Skin epidermis (tissue), 12 donors: ENCODE measurements at regions not wholly inside any gene's neighbourhood (a gene's known extent, or its start where the extent isn't known, plus 50 kb on each side); places are given as distances from the start of the nearest gene placed in this dataset.

Source experiments
- H3K27ac ChIP-seq, 21 experiments: fragments of 200-600 bp; sonication (generic) in 11 of 21; one replicate each; pipeline ENCODE4 v1.5.0; 2020; ENCODE audit warnings: mild to moderate bottlenecking in 3 of 21, inconsistent platforms in 2 of 21, moderate library complexity in 2 of 21
- H3K4me3 ChIP-seq, 7 experiments: fragments of 200-600 bp; sonication (generic) in 2 of 7; one replicate each; pipeline ENCODE4 v1.5.0; 2020; ENCODE audit warnings: inconsistent platforms in 2 of 7, mild to moderate bottlenecking in 2 of 7, moderate library complexity in 1 of 7

DNA sequence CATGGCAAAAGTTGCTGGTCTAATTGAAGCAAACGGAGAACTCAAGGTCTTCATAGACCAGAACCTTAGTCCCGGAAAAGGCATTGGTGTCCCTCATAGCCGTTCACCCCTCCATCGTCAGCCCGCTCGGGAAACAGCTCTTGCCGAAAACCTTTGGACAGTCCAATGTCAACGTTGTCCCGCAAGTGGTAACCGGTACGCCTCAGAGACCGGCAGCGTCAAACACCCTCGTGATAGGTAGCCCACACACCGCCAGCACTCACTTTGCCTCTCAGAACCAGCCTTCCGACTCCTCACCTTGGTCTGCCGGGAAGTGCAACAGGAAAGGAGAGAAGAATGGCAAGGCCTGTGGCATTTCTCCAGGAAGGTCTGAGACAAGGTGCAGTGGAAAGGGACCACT, 351.3 kb upstream of the CAMK1G start:
- H3K4me3 ChIP-seq = no peak overlapping the region
- no peak overlapping the region for H3K27ac ChIP-seq

DNA sequence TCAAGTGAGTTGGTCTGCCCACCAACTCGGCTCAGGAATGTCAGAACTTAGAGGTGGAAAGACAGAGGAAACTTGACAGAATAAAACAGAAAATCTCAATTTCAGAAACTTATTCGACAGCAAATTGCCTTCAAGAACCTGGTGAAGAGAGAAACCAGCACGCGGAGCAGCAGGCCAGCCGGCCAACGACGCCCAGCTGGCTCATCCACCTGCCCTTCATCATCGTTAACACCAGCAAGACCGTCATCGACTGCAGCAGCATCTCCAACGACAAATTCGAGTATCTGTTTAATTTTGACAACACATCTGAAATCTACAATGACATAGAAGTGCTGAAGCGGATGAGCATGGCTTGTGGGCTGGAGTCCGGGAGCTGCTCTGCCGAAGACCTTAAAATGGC, 350.8 kb upstream of the CAMK1G start:
- H3K4me3 ChIP-seq = no peak overlapping the region

DNA sequence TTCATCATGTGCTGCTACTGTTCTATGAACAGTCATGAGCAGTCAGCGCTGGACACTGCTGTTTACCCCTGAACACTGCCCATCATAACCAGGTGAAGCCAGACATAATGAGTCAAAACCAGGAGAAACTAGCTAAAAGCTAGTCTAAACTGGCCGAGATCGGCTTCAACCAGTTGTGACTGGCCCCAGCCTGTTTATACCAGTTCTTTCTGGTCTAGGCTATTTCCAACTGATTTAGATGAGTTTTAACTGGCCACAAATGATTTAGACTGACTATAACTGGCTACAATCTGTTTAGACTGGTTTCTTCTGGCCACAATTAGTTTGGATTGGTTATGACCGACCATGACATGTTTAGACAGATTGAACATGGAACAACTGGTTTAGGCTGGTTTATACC, 348.3 kb upstream of the CAMK1G start:
- Histone ChIP-seq H3K4me3 (no peak overlapping the region), H3K27ac (no peak overlapping the region)

More for the DNA sequence above, 350.8 kb upstream of the CAMK1G start:
- no peak overlapping the region for H3K27ac ChIP-seq

DNA sequence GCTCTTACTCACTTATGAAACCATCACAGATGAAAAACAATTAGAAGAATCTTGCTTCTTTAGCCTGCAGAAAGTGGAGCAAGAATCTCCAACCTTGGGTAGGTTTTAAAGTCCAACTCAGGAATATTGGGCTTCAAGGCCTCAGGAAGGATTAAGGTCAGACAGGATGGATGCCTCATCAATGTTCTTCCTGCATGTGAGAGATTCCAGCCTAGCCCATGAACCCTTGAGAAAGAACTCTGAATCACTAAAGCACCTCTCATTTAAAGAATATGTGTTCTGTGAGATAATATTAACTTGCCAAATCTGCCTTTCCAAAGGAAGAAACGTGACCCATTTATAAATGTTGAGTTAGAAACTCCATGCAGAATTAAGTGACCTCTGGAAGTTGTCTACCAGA, 345.2 kb upstream of the CAMK1G start:
- Histone ChIP-seq H3K4me3 (no peak overlapping the region), H3K27ac (no peak overlapping the region)

DNA sequence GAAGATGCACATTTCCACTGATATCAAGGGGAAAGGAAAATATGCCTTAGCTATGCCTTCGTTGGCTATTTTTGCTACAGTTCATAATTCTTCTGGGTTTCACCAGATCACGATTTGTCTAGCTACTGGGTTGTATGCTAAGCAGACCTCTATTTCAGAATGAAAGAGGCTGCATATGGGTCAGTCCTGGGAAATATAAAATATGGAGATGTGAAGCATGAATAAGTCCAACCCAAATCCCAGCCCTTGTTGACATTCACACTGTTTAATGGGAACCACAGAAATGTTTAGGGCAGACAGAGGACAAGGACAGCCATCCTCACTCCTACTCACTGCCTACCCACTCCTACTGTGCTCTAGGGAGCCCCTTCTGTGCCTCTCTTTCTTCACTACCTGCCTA, 343.2 kb upstream of the CAMK1G start:
- Histone ChIP-seq H3K4me3 (no peak overlapping the region), H3K27ac (no peak overlapping the region)

DNA sequence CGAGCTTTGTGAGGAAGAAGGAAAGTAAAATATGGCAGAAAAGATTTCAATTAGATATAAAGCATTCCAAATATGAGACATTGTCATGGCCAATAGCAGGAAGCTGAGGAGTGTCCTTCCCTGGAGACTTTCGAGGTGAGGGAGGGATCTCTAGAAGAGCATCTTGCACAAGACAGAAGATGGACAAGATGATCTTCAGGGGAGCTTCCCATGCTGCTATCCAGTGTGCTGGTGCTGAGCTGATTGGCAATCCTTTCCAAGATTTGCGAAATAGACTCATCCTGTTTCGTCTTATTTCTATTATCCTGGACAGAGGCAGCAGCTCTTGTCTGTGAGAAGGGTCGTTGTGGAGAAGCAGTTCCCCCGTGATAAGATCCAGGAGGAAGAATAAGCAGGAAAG, 342.0 kb upstream of the CAMK1G start:
- no peak overlapping the region for H3K27ac ChIP-seq
- H3K4me3 ChIP-seq = no peak overlapping the region

DNA sequence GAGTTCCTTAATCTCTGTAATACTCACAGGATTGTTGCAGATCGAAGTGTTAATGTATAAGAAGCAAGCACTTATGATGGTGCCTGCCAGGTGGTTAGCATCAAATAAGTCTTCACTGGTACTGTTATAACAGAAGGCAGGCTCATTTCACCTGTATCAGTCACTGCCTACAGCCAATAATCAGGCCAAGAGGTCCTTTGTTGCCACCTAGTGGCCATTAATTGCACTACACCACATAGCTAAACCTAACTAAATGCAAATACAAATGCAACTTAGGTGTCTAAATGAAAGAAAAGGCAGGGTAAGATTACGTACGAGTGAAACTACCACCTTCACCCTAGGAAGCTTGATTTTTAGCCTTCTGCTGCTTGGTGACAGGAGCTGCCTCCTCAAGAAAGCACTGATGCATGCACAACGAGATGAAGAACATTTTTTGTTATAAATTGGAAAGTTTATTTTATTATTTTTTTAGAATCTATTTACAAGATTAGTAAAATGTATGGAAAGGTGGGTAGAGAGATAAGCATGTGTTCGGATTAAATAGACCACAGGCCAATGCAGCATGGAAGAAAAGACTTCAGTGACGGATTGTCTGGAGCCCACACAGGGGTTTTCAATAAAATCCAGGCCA, 334.8 kb upstream of the CAMK1G start:
- no peak overlapping the region for H3K4me3 ChIP-seq
- no peak overlapping the region for H3K27ac ChIP-seq

DNA sequence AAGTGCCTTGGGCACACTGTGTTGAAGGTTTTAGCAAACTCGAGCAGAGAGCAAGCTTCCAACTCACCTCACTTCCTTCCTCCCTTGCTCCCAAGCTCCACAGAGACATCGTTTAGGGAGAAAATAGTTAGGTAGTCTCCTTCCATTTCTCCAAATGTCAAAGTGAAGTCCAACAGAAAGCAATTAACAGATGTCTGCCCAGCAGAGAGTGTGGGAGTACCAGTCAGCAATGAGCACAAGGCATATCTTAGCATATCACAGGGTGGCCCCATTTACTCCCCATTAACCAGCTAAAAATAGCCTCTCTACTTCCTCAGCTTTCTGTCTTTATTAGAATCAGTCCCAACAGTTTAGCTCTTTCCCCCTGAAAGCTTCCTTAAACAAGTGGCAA, 334.2 kb upstream of the CAMK1G start:
- no peak overlapping the region for H3K4me3 ChIP-seq
- no peak overlapping the region for H3K27ac ChIP-seq

DNA sequence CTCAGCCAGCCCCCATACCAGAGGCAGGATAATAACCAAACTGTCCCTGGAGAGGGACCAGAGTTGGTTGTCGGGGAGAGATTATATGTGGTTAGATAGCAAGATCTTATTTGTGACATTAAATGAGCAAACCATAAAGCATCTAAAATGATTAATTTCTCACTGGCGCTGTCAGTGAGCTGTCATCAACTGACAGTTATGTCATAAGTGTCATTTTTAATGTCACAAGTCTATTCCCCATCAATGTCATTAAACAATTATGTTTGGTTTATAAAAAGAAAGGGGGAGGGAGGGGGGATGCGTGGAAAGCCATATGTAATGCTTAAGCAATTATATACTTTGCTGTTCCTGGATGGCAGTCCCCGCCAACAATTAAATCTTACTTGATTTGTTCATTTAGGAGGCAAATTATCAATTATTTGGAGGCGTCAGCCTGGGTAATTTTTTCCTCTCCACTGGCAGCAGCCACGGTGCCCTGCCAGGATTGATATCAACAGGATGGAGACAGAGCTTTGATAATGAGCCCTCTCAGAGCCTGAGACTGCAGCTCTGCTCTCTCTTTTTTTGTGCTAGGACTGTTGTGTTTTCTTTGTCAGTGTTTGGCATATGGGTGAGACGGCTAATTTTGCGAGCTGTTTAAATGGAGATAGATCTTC, 333.6 kb upstream of the CAMK1G start:
- H3K27ac ChIP-seq = no peak overlapping the region

DNA sequence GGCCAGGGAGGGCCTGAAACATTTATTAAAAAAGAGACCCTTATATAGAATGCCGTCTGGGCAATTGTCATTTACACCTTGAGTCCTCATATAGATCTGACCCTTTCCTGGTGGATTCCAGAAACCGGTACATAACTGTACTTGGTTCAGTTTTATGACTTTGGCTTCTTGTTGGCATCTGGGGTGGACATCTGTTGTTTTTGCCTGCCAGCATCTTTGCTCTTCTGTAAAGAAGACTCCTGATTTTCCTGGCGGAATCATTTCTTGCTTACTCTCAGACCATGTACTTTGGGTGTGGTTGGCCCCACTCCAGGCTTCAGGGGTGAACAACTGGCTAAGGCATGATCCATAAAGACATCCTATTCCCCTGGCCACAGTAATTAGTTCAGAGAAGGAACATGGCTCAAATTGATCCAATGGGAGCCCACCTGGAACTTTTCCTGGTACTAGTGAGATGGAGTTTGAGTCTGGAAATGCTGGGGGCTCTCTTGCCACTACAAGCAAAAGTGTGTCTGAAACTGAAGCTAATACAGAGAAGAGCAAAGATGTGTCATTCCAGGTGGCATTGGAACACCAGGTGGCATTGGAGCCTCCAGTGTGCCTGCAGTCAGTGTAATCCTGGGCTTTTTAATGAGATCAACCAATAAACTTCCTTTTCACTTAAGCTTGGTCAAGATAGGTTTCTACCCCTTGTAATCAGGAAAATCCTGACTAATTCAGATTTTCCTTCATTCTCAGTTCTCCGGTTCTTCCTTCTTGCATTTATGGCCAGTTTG, 332.5 kb upstream of the CAMK1G start:
- no peak overlapping the region for H3K27ac ChIP-seq
- no peak overlapping the region for H3K4me3 ChIP-seq

More for the DNA sequence above, 333.6 kb upstream of the CAMK1G start:
- H3K4me3 ChIP-seq = no peak overlapping the region

DNA sequence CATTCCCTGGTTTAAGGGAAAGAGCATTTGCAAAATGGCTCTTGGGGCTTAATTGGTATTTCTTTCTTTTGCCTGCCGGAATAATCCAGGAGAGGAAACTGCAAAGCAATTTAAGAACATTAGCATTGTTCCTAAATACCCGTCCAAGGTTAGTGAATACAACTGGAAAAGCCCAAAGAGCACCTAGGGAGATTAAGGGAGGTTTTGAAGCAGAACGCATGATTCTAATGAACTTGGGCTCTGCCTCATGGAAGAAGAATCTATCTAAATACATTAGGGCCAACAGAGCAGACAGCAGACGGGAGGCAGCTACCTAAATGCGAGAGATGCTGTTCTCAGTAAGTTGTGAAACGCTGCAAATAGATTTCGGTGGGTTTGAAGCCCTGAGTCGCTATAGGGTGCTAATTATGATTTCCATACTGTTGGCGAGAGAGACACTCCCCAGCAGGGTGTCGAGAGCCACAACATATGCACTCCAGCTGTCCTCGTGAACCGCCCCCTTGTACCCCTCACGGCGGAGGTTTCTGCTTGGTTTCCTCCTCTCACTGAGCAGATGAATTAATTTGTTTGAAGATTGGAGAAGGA, 326.7 kb upstream of the CAMK1G start:
- no peak overlapping the region for H3K4me3 ChIP-seq
- H3K27ac ChIP-seq = no peak overlapping the region

DNA sequence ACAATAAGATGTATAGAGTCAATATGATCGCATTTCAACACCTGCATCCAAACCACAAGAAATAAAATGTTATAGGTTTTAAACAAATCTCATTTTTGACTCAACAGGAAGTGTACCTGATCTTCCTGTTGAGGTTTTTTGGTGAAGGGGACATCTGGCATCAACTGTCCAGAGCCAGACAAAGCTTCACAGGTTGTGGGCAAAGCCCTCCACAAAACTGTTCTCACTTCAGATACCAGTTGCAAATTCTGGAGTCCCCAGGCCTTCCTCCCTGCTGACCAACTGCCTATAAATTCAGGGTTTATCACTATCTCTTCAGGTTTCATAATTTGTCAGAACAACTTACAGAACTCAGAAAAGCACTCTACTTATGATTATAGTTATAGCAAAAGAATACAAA, 326.1 kb upstream of the CAMK1G start:
- Histone ChIP-seq H3K27ac (no peak overlapping the region), H3K4me3 (no peak overlapping the region)

DNA sequence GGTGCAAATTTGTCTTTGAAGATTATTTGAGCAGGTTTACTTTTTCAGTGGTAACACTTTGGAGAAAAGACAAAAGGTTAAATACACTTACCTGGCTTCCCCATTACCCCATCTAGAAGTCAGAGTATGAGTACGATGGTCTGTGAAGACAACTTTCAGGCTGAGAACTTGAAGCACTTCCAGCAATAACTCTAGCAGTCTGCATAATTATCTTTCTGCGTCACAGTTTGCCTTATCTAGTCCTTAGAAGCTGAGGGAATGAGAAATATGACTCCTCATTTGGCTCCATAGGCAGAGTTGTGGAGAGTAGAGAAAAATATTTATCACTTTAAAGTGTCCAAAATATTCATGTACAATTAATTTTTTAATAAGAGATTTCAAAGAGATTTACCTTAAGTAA, 323.4 kb upstream of the CAMK1G start:
- Histone ChIP-seq H3K4me3 (no peak overlapping the region), H3K27ac (no peak overlapping the region)

DNA sequence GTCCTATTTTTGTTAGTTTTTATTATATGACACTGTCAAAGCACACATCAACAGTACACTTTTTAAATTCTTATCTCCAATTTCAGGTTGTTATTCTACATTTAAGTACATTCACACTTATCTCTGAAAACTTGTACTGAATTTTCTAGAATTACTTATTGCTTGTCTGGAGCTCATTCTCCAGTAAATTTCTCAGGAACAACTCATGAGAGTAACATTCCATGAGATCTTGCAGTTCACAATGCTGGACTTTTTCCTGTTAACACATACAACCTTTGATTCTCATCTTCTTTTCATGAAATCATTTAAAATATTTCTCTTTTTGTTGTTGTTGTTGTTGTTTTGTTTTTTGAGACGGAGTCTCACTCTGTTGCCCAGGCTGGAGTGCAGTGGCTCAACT, 320.9 kb upstream of the CAMK1G start:
- Histone ChIP-seq H3K4me3 (no peak overlapping the region), H3K27ac (no peak overlapping the region)

DNA sequence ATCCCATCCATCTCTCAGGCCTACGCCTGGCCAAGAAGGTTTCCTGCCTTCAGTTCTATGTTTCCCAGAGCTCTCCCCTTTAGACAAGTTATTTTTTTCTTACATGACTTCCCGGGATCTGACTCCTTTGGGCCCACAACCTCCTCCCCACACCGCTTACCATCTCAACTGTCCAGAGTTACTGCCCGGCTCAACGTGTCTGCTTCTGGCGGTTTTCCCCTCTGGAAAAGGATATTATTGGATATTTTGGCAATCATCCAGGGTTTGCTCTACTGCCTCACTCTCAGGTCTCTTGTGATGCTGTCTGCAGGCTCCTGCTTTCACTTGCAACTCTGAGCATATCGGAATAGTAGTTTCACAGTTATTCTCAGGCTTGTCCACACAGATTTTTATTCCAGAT, 318.2 kb upstream of the CAMK1G start:
- Histone ChIP-seq H3K4me3 (no peak overlapping the region), H3K27ac (no peak overlapping the region)

DNA sequence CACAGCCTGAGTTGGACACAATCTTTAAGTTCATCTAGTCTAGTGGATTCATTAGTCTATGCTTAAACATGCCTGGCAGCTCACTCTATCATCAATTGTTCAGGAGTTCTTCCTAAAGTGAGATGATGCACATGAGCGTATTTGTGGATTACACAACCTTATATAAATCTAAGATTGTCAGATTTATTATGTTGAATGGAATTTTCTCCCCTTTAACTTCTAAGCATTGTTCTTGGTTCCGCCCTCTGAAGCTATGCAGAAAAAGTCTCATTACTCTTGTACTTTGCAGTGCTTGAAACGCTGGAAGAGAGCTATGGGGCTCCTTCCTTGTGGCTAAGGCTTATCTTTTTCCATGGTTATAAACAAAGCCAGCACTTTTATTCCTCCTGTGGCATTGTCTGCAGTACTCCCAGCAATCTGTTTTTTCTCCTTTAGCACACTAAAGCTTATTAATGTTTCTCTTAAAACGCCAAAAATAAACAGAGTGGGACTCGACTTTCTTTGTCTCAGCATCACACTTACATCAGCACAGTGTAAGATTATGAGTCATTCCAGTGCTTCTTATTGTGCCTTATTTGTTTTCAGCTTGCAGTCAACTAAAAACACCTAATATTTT, 316.8 kb upstream of the CAMK1G start:
- H3K27ac ChIP-seq = no peak overlapping the region
- H3K4me3 ChIP-seq = no peak overlapping the region

DNA sequence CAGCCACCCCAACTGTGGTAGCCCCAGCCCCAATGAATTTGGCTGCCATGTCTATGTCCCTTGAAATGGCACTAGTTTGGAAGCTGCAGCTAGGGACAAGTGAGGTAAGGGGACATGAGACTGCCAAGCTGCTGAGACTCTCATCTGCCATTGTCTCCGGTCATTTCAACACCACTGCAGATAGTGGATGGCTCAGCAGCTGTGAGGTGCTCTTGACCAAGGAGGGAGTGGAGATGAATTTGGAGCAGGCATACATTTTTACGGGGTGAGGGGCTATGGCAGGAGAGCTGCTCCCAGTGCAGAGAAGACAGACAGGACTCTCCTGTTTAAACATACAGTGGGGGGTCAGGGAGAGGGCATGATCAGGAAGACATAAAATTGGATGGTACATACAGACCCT, 315.5 kb upstream of the CAMK1G start:
- Histone ChIP-seq H3K4me3 (no peak overlapping the region), H3K27ac (no peak overlapping the region)

DNA sequence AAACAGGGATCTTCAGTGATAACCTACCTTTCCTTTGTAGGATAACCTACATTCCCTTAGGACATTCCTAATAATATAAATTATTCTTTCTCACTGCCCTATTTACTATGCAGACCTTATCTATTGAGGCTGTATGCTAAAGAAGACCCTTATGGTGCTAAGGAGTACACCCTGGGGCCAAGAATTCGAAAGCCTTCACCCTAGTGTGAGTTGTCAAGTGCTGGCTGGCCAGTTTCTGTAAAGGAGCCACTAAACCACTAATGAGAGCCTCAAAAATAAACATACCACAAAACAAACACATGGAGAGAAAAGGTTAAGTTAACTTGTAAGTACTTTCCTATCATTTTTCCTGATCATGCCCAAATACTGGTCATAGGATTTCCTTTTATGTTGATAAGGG, 315.0 kb upstream of the CAMK1G start:
- Histone ChIP-seq H3K27ac (no peak overlapping the region), H3K4me3 (no peak overlapping the region)

DNA sequence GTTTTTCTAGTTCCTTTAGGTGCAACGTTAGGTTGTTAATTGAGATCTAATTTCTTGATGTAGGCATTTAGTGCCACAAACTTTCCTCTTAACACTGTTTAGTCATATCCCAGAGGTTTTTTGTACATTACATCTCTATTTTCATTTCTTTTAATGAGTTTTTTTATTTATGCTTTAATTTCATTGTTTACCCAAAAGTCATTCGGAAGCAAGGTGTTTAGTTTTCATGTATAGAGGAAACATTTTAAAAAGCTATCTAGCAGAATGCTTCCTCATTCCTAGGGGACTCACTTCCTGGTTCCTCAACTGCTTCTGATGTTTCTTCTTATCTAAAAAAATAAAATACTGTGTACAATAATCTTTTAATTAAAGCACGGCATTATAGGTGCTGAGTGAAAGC, 307.2 kb upstream of the CAMK1G start:
- no peak overlapping the region for H3K4me3 ChIP-seq
- H3K27ac ChIP-seq = no peak overlapping the region

DNA sequence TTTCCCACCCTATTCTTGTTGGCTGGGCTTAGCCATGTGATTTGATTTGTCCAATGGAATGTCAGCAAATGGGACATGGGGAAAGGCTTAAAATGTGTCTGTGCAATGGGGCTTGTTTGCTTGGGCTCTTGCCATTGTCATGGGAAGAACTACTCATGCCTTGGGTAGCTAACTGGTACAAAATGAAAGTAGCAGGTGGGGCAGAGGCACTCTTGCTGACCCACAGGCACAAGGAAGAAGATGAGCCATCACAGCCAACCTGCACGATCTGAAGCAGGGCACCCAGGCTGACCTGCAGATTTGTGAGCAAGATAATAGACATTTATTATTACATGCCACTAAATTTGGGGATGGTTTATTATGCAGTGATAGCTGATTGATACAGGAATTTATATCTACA, 305.9 kb upstream of the CAMK1G start:
- no peak overlapping the region for H3K4me3 ChIP-seq
- no peak overlapping the region for H3K27ac ChIP-seq

DNA sequence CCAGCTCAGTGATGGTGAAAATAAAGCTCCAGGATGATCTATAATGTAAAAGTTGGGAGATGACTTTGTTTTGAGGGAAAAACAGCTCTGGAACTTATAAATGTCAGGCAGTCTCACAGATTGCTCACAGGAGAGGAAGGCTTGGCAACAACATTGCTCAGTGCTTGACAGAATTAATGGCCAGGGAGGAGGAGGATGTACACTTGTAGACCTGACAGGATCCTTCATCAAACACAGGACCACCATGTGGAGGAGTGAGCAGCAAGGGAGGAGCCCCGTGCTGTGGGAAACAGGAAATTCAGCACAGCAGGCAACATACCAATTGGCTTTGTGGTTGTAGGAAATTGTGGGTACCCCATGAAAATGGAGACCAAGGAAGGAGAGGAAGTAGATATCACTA, 291.8 kb upstream of the CAMK1G start:
- Histone ChIP-seq H3K27ac (no peak overlapping the region), H3K4me3 (no peak overlapping the region)
